ENCODE measurements at regions not wholly inside any gene's neighbourhood (a gene's known extent, or its start where the extent isn't known, plus 50 kb on each side); places are given as distances from the start of the nearest gene placed in this dataset.

GRCh38 chr9:107867738-107868137 is 378.2 kb upstream of the KLF4 start:
- TF ChIP-seq POLR2A (IDR thresholded peaks at IDR 0.05) (no peak), CTCF (IDR thresholded peaks at IDR 0.05) (no peak), EP300 (IDR thresholded peaks at IDR 0.05; ENCODE audit: low read depth) (no peak), POLR2AphosphoS5 (IDR thresholded peaks at IDR 0.05) (no peak)
- no peak for DNase-seq
- Histone ChIP-seq H3K9me3 (no peaks in the 10 kb centered on the region), H3K4me3 (no peak overlapping the region), H3K4me1 (peaks cover 0 to 6% (median 0%) of the 10 kb centered on the region in 4 donors), H3K36me3 (no peaks in the 10 kb centered on the region), H3K27me3 (no peaks in the 10 kb centered on the region), H3K27ac (no peak overlapping the region)
- in situ Hi-C loops (cut with MboI; ENCODE audit: low pct_ligation_motif_present in 1 of 4, low pct_unique_long_range_greater_than_20kb in 1 of 4, low sequenced_read_pairs in 3 of 4) (no loop called here), intact Hi-C loops (cut with DNase I; ENCODE audit: low total_unique reads) (no loop called here)
- 95 to 96% methylated on average over 5 of the region's 5 CpGs for WGBS, 2 donors (ENCODE audit: low coverage in 1 of 2)

GRCh38 chr9:107866711-107867311 is 377.2 kb upstream of the KLF4 start:
- intact Hi-C loops (cut with DNase I; ENCODE audit: low total_unique reads) = no loop called here
- Histone ChIP-seq H3K4me1 (peaks cover 0 to 6% (median 0%) of the 10 kb centered on the region in 4 donors), H3K9me3 (no peaks in the 10 kb centered on the region), H3K27ac (no peak overlapping the region), H3K36me3 (no peaks in the 10 kb centered on the region), H3K27me3 (no peaks in the 10 kb centered on the region), H3K4me3 (no peak overlapping the region)
- in situ Hi-C loops (cut with MboI; ENCODE audit: low pct_ligation_motif_present in 1 of 4, low pct_unique_long_range_greater_than_20kb in 1 of 4, low sequenced_read_pairs in 3 of 4) = no loop called here
- TF ChIP-seq CTCF (IDR thresholded peaks at IDR 0.05) (no peak), EP300 (IDR thresholded peaks at IDR 0.05; ENCODE audit: low read depth) (no peak), POLR2AphosphoS5 (IDR thresholded peaks at IDR 0.05) (no peak), POLR2A (IDR thresholded peaks at IDR 0.05) (no peak)
- no peak for DNase-seq

DNA sequence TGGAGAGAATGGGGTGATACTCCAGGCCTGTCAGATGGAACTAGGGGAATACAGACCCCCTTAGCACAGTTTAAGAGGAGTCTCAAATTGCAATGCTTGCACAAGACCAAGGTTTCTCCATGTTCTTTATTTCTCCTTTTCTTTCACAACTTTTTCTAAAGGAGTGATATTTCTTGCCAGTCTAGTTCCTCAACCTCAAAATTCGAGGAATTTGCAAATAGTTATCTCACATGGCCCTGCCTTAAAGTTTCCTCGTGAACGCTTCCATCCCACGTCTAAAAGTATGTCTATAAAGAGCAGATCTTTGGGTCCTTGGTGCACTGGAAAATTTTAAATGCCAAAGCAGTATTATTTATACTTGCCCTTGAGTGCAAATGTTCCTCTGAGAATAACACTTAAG is 373.8 kb upstream of the KLF4 start:
- TF ChIP-seq POLR2A (IDR thresholded peaks at IDR 0.05) = no peak
- no peak for TF ChIP-seq EP300 (IDR thresholded peaks at IDR 0.05; ENCODE audit: low read depth)
- TF ChIP-seq POLR2AphosphoS5 (IDR thresholded peaks at IDR 0.05) = no peak
- no peak for TF ChIP-seq CTCF (IDR thresholded peaks at IDR 0.05)
- no peaks in the 10 kb centered on the region for H3K4me1 ChIP-seq
- in situ Hi-C loops (cut with MboI; ENCODE audit: low pct_ligation_motif_present in 1 of 4, low pct_unique_long_range_greater_than_20kb in 1 of 4, low sequenced_read_pairs in 3 of 4) = no loop called here
- no peaks in the 10 kb centered on the region for H3K9me3 ChIP-seq
- no peak overlapping the region for H3K27ac ChIP-seq
- H3K27me3 ChIP-seq = no peaks in the 10 kb centered on the region
- 58 to 76% methylated on average over 4 of the region's 4 CpGs for WGBS, 2 donors (ENCODE audit: low coverage in 1 of 2)
- no peak for DNase-seq
- no peaks in the 10 kb centered on the region for H3K36me3 ChIP-seq
- H3K4me3 ChIP-seq = no peak overlapping the region
- intact Hi-C loops (cut with DNase I; ENCODE audit: low total_unique reads) = no loop called here

DNA sequence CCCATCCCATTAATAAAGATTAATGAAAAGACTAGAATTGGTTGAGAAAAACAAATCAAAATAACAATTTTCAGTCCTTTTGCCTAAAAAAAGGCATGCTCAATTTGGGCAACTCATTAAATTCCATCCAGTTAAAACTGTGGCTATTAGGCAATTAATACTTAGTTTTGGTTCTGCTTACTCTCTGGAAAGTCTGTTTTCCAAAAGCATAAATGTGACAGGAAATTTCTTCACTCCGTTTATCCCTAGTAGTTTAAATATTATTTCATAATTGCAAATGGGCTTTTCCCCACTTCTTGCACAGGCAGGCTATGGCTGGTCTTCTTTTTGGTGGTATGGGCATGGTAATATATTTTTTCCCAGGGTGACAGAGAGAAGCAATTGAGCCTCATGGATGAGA is 373.3 kb upstream of the KLF4 start:
- WGBS, 2 donors (ENCODE audit: low coverage in 1 of 2) = 0 to 59% methylated on average over 1 of the region's 1 CpG
- no peaks in the 10 kb centered on the region for H3K27me3 ChIP-seq
- no peak overlapping the region for H3K27ac ChIP-seq

More for the DNA sequence above, 373.3 kb upstream of the KLF4 start:
- in situ Hi-C loops (cut with MboI; ENCODE audit: low pct_ligation_motif_present in 1 of 4, low pct_unique_long_range_greater_than_20kb in 1 of 4, low sequenced_read_pairs in 3 of 4) = no loop called here
- Histone ChIP-seq H3K9me3 (no peaks in the 10 kb centered on the region), H3K4me1 (no peaks in the 10 kb centered on the region), H3K36me3 (no peaks in the 10 kb centered on the region), H3K4me3 (no peak overlapping the region)
- no peak for DNase-seq
- intact Hi-C loops (cut with DNase I; ENCODE audit: low total_unique reads) = no loop called here
- TF ChIP-seq POLR2AphosphoS5 (IDR thresholded peaks at IDR 0.05) = no peak
- no peak for TF ChIP-seq POLR2A (IDR thresholded peaks at IDR 0.05)
- TF ChIP-seq CTCF (IDR thresholded peaks at IDR 0.05) = no peak
- TF ChIP-seq EP300 (IDR thresholded peaks at IDR 0.05; ENCODE audit: low read depth) = no peak

Data from transverse colon (tissue), 4 donors.